H1 (cell line): ENCODE measurements at regions not wholly inside any gene's neighbourhood (a gene's known extent, or its start where the extent isn't known, plus 50 kb on each side); places are given as distances from the start of the nearest gene placed in this dataset.

ENCODE experiments used
- CTCF ChIA-PET: fragments of 300-600 bp; sonication (Branson Sonifier 250); formaldehyde crosslinking; loops from one replicate; lab custom pipeline; 2021; ENCODE audit not compliant: partially characterized antibody; lab: Charles Lee
- POLR2A ChIA-PET: fragments of 300-600 bp; sonication (Branson Sonifier 250); formaldehyde crosslinking; loops from one replicate; lab custom pipeline; 2021; ENCODE audit warnings: inconsistent platforms; ENCODE audit not compliant: partially characterized antibody; lab: Charles Lee
- DNase-seq, 2 experiments: peaks; one replicate each; pipeline versions ENCODE4 v3.0.0 to v3.0.0-alpha.2; 2010 to 2022; ENCODE audit warnings: low spot score in 2 of 2, low read depth in 1 of 2, mixed read lengths in 1 of 2
- FAIRE-seq: peaks from 2 replicates; lab custom pipeline; 2011; peaks lifted over from hg19 to GRCh38; lab: Jason Lieb, UNC
- H2AFZ ChIP-seq: 2 replicates; pipeline ENCODE4 v1.8.1; 2012; ENCODE audit warnings: low read length, inconsistent platforms
- H2AK5ac ChIP-seq: 2 replicates; pipeline ENCODE4 v1.6.1; 2013; ENCODE audit warnings: low read depth, low read length
- H2BK120ac ChIP-seq: replicated peaks from 2 replicates; pipeline ENCODE3; 2013; ENCODE audit warnings: low read depth, low read length, inconsistent platforms
- H2BK12ac ChIP-seq: 2 replicates; pipeline ENCODE4 v1.6.1; 2013; ENCODE audit warnings: low read depth, low read length
- H2BK15ac ChIP-seq: 2 replicates; pipeline ENCODE4 v1.6.1; 2013; ENCODE audit warnings: low read length
- H2BK20ac ChIP-seq: 2 replicates; pipeline ENCODE4 v1.6.1; 2013; ENCODE audit warnings: low read length
- H2BK5ac ChIP-seq: 2 replicates; pipeline ENCODE4 v1.6.1; 2013; ENCODE audit warnings: low read depth, low read length
- H3K14ac ChIP-seq: 2 replicates; pipeline ENCODE4 v1.6.1; 2013; ENCODE audit warnings: inconsistent platforms; ENCODE audit not compliant: insufficient read length
- H3K18ac ChIP-seq: 2 replicates; pipeline ENCODE4 v1.6.1; 2013; ENCODE audit warnings: low read length; ENCODE audit errors: extremely low read depth
- H3K23ac ChIP-seq: 2 replicates; pipeline ENCODE4 v1.6.1; 2013; ENCODE audit warnings: inconsistent platforms; ENCODE audit not compliant: insufficient read length
- H3K23me2 ChIP-seq: 2 replicates; pipeline ENCODE4 v1.6.1; 2013; ENCODE audit warnings: low read depth, low read length
- H3K27ac ChIP-seq: 2 replicates; pipeline ENCODE4 v1.6.1; 2011; ENCODE audit warnings: low read depth, low read length, inconsistent platforms
- H3K27me3 ChIP-seq, 4 experiments: replicated peaks in 1 of 4; 1 replicate in 1 of 4; 2 replicates in 3 of 4; pipeline versions ENCODE4 v1.6.1 to v1.8.1; 2011 to 2013; ENCODE audit warnings: low read length in 3 of 4, mild to moderate bottlenecking in 3 of 4, inconsistent platforms in 2 of 4, mixed read lengths in 2 of 4, moderate library complexity in 1 of 4; ENCODE audit not compliant: control insufficient read depth in 3 of 4, insufficient read depth in 3 of 4; ENCODE audit errors: extremely low read depth in 1 of 4
- H3K36me3 ChIP-seq, 4 experiments: 2 replicates each; pipeline versions ENCODE4 v1.6.1 to v1.8.1; 2011 to 2013; ENCODE audit warnings: mild to moderate bottlenecking in 4 of 4, low read length in 3 of 4, moderate library complexity in 2 of 4, control low read depth in 1 of 4, inconsistent platforms in 1 of 4; ENCODE audit not compliant: insufficient read depth in 4 of 4, control insufficient read depth in 2 of 4
- H3K4ac ChIP-seq: replicated peaks from 2 replicates; pipeline ENCODE3; 2013; ENCODE audit warnings: low read length, low read depth, mixed read lengths, inconsistent platforms; ENCODE audit not compliant: insufficient read length
- H3K4me1 ChIP-seq, 4 experiments: replicated peaks in 1 of 4; 1 replicate in 1 of 4; 2 replicates in 3 of 4; pipeline versions ENCODE4 v1.6.1 to v1.8.1; 2011 to 2013; ENCODE audit warnings: low read length in 3 of 4, inconsistent platforms in 2 of 4, mixed read lengths in 1 of 4; ENCODE audit not compliant: insufficient read depth in 4 of 4, control insufficient read depth in 3 of 4
- H3K4me2 ChIP-seq, 2 experiments: 2 replicates each; pipeline versions ENCODE4 v1.6.1 to v1.8.1; 2011 to 2013; ENCODE audit warnings: low read depth in 2 of 2, low read length in 2 of 2, control low read depth in 1 of 2, inconsistent platforms in 1 of 2, mild to moderate bottlenecking in 1 of 2; ENCODE audit not compliant: insufficient read depth in 1 of 2
- H3K4me3 ChIP-seq, 4 experiments: fragments of 200-600, 300-600 bp in 1 of 4; sonication (generic), shearing (Covaris generic), sonication (Bioruptor Twin) in 1 of 4; 2 replicates each; pipeline versions ENCODE4 v1.5.1 to v1.8.1; 2011 to 2016; ENCODE audit warnings: low read length in 4 of 4, low read depth in 3 of 4, control low read depth in 2 of 4, inconsistent platforms in 2 of 4, mild to moderate bottlenecking in 2 of 4, mixed read lengths in 1 of 4, moderate library complexity in 1 of 4; ENCODE audit not compliant: insufficient read depth in 2 of 4; ENCODE audit errors: extremely low read depth in 1 of 4
- H3K56ac ChIP-seq: replicated peaks from 2 replicates; pipeline ENCODE3; 2013; ENCODE audit warnings: low read depth, mild to moderate bottlenecking, mixed read lengths, low read length, inconsistent platforms; ENCODE audit not compliant: insufficient read length
- H3K79me1 ChIP-seq: 2 replicates; pipeline ENCODE4 v1.6.1; 2013; ENCODE audit warnings: low read depth, low read length, control low read depth
- H3K79me2 ChIP-seq, 2 experiments: 2 replicates each; pipeline versions ENCODE4 v1.6.1 to v1.8.1; 2012 to 2013; ENCODE audit warnings: low read length in 2 of 2, mild to moderate bottlenecking in 2 of 2, inconsistent platforms in 1 of 2; ENCODE audit not compliant: insufficient read depth in 2 of 2, control insufficient read depth in 1 of 2
- H3K9ac ChIP-seq, 4 experiments: replicated peaks in 1 of 4; 1 replicate in 1 of 4; 2 replicates in 3 of 4; pipeline versions ENCODE4 v1.6.1 to v1.8.1; 2011 to 2013; ENCODE audit warnings: low read depth in 3 of 4, low read length in 3 of 4, control low read depth in 2 of 4, mild to moderate bottlenecking in 2 of 4, moderate library complexity in 2 of 4, inconsistent platforms in 1 of 4; ENCODE audit errors: extremely low read depth in 1 of 4
- H3K9me3 ChIP-seq, 2 experiments: 2 replicates each; pipeline versions ENCODE4 v1.6.1 to v1.8.1; 2012 to 2013; ENCODE audit warnings: mild to moderate bottlenecking in 2 of 2, moderate library complexity in 2 of 2, control low read depth in 1 of 2, inconsistent platforms in 1 of 2, low read depth in 1 of 2, low read length in 1 of 2, mixed read lengths in 1 of 2; ENCODE audit not compliant: insufficient read depth in 2 of 2
- H4K20me1 ChIP-seq, 2 experiments: replicated peaks in 1 of 2; 2 replicates each; pipeline versions ENCODE3 to v1.8.1; 2011 to 2013; ENCODE audit warnings: inconsistent platforms in 2 of 2, low read length in 2 of 2, mild to moderate bottlenecking in 1 of 2; ENCODE audit not compliant: insufficient read depth in 2 of 2, control insufficient read depth in 1 of 2
- H4K5ac ChIP-seq: 2 replicates; pipeline ENCODE4 v1.6.1; 2013; ENCODE audit warnings: low read length, low read depth, mixed read lengths, inconsistent platforms; ENCODE audit not compliant: insufficient read length
- H4K8ac ChIP-seq: 2 replicates; pipeline ENCODE4 v1.8.0; 2013; ENCODE audit warnings: mild to moderate bottlenecking, moderate library complexity, low read length, inconsistent platforms; ENCODE audit not compliant: insufficient read depth; ENCODE audit errors: extremely low read depth
- H4K91ac ChIP-seq: replicated peaks from 2 replicates; pipeline ENCODE3; 2013; ENCODE audit warnings: low read length, mixed read lengths, inconsistent platforms; ENCODE audit not compliant: insufficient read length
- CBX5 ChIP-seq: fragments of 300-800, 300-1000 bp; sonication (generic); IDR thresholded peaks from 2 replicates; pipeline ENCODE4 v1.7.1; 2016; ENCODE audit warnings: antibody characterized with exemption, low read length, low read depth
- CBX8 ChIP-seq: fragments of 300-800, 300-1000 bp; sonication (generic); IDR thresholded peaks from 2 replicates; pipeline ENCODE4 v1.7.1; 2016; ENCODE audit warnings: low read depth, low read length, borderline replicate concordance
- CTBP2 ChIP-seq: IDR thresholded peaks from 2 replicates; pipeline ENCODE4 v1.7.0; 2011; ENCODE audit warnings: borderline replicate concordance, mild to moderate bottlenecking, moderate library complexity, mixed read lengths, low read length; ENCODE audit not compliant: insufficient read depth, insufficient read length
- EP300 ChIP-seq, 2 experiments: IDR thresholded peaks; 1 replicate in 1 of 2; 2 replicates in 1 of 2; pipeline ENCODE4 v1.6.1; 2011 to 2012; ENCODE audit warnings: low read depth in 2 of 2, low read length in 2 of 2, mild to moderate bottlenecking in 2 of 2, borderline replicate concordance in 1 of 2, inconsistent platforms in 1 of 2, moderate library complexity in 1 of 2
- GABPA ChIP-seq: IDR thresholded peaks from 2 replicates; pipeline ENCODE4 v1.6.1; 2011; ENCODE audit warnings: mild to moderate bottlenecking, low read length, moderate library complexity, borderline replicate concordance; ENCODE audit not compliant: insufficient read depth
- PHF8 ChIP-seq: fragments of 200-600 bp; sonication (generic); conservative IDR thresholded peaks from 2 replicates; pipeline ENCODE4 v1.7.1; 2012; ENCODE audit warnings: low read depth, mild to moderate bottlenecking, inconsistent platforms, low read length, moderate library complexity
- POU5F1 ChIP-seq: IDR thresholded peaks from 2 replicates; pipeline ENCODE4 v1.6.1; 2011; ENCODE audit warnings: low read depth, mild to moderate bottlenecking, low read length, moderate library complexity
- RBBP5 ChIP-seq: IDR thresholded peaks from 2 replicates; pipeline ENCODE4 v1.7.1; 2012; ENCODE audit warnings: low read depth, mild to moderate bottlenecking, inconsistent platforms, low read length, moderate library complexity, borderline replicate concordance
- RNF2 ChIP-seq: fragments of 200-900, 300-1000 bp; sonication (generic); IDR thresholded peaks from 2 replicates; pipeline ENCODE4 v1.7.1; 2016; ENCODE audit warnings: borderline replicate concordance, low read depth, mild to moderate bottlenecking, antibody characterized with exemption, low read length; ENCODE audit not compliant: poor library complexity, severe bottlenecking; ENCODE audit errors: missing control alignments
- SUZ12 ChIP-seq: fragments of 200-600 bp; sonication (generic); IDR thresholded peaks from 2 replicates; pipeline ENCODE4 v1.6.1; 2012; ENCODE audit warnings: mild to moderate bottlenecking, inconsistent platforms, low read length, moderate library complexity, mixed read lengths
- TAF7 ChIP-seq: optimal IDR thresholded peaks from 2 replicates; pipeline ENCODE3; 2011; ENCODE audit warnings: low read depth, mild to moderate bottlenecking, inconsistent platforms, low read length, moderate library complexity, borderline replicate concordance
- YY1 ChIP-seq: IDR thresholded peaks from 2 replicates; pipeline ENCODE4 v1.6.1; 2011; ENCODE audit warnings: low read depth, mild to moderate bottlenecking, low read length
- WGBS, 2 experiments: shearing (Covaris generic) in 1 of 2; methylation state at CpG; one replicate each; pipeline versions ENCODE4 v1.1.6 to v1.1.7; 2013 to 2015; ENCODE audit warnings: low lambda C conversion rate in 2 of 2, mixed read lengths in 2 of 2, inconsistent platforms in 1 of 2, low coverage in 1 of 2, missing lambda C conversion rate in 1 of 2; ENCODE audit not compliant: insufficient replicate concordance in 2 of 2, insufficient coverage in 1 of 2, insufficient read length in 1 of 2; ENCODE audit errors: extremely low coverage in 1 of 2, missing lambda C conversion rate in 1 of 2; 5-methylcytosine and 5-hydroxymethylcytosine counted together
- TF ChIP-seq, protein P1 (sequence below): IDR thresholded peaks from 2 replicates; pipeline ENCODE4 v1.6.1; 2011; ENCODE audit warnings: low read depth, mild to moderate bottlenecking, low read length; ENCODE audit not compliant: insufficient read depth

GRCh38 chr7:33720139-33720538 lies 185.2 kb upstream of the BMPER start:
- H3K27ac ChIP-seq = no peak overlapping the region
- TF ChIP-seq POU5F1 (no peak), CBX5 (no peak), RBBP5 (no peak), SUZ12 (no peak), EP300 (IDR thresholded peaks at IDR 0.05; ENCODE audit: borderline replicate concordance in 1 of 2, low read depth in 2 of 2, low read length in 2 of 2) (no peak), CBX8 (no peak), YY1 (no peak), RNF2 (no peak), GABPA (no peak), PHF8 (no peak), CTBP2 (no peak), TAF7 (no peak)
- TF ChIP-seq, protein P1, sequence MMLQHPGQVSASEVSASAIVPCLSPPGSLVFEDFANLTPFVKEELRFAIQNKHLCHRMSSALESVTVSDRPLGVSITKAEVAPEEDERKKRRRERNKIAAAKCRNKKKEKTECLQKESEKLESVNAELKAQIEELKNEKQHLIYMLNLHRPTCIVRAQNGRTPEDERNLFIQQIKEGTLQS = no peak

More at GRCh38 chr7:33720139-33720538, 185.2 kb upstream of the BMPER start:
- no peaks in the 10 kb centered on the region; a peak in 1 of 7 replicates for H3K27me3 ChIP-seq
- H4K91ac ChIP-seq = no peak overlapping the region
- FAIRE-seq (no peak), DNase-seq (no peak)
- H3K23ac ChIP-seq = no peak overlapping the region
- no peak overlapping the region for H3K18ac ChIP-seq
- H2BK12ac ChIP-seq = no peak overlapping the region
- no peak overlapping the region for H3K4me2 ChIP-seq
- peaks cover 0 to 5% (median 0%) of the 10 kb centered on the region in 4 experiments; a peak in 2 of 7 replicates for H3K4me1 ChIP-seq
- H2BK20ac ChIP-seq = no peak overlapping the region
- no peaks in the 10 kb centered on the region for H3K79me1 ChIP-seq
- no peaks in the 10 kb centered on the region for H3K9me3 ChIP-seq
- POLR2A ChIA-PET = no interaction called here
- no peak overlapping the region for H2BK120ac ChIP-seq
- no peak overlapping the region for H2BK5ac ChIP-seq
- no peak overlapping the region for H2AK5ac ChIP-seq
- H3K56ac ChIP-seq = no peak overlapping the region
- H3K14ac ChIP-seq = no peak overlapping the region
- no peaks in the 10 kb centered on the region for H3K79me2 ChIP-seq
- CTCF ChIA-PET = no interaction called here
- no peaks in the 10 kb centered on the region for H4K20me1 ChIP-seq
- no peak overlapping the region for H4K5ac ChIP-seq
- no peaks in the 10 kb centered on the region for H3K23me2 ChIP-seq
- WGBS, 2 experiments = 91% methylated on average over 4 of the region's 4 CpGs; no CpG with 5 or more reads in 1 of the 2 experiments
- no peak overlapping the region for H4K8ac ChIP-seq
- no peak overlapping the region for H3K4ac ChIP-seq
- no peak overlapping the region for H2BK15ac ChIP-seq
- H3K36me3 ChIP-seq = no peaks in the 10 kb centered on the region
- no peak overlapping the region for H3K4me3 ChIP-seq
- no peak overlapping the region for H2AFZ ChIP-seq
- H3K9ac ChIP-seq = no peak overlapping the region
